IPS-20b (cell line): ENCODE measurements at regions not wholly inside any gene's neighbourhood (a gene's known extent, or its start where the extent isn't known, plus 50 kb on each side); places are given as distances from the start of the nearest gene placed in this dataset.

Experiments
- H3K27ac ChIP-seq: one replicate; pipeline ENCODE4 v1.5.1; 2013; ENCODE audit warnings: low read length
- H3K27me3 ChIP-seq: 2 replicates; pipeline ENCODE4 v1.6.1; 2013; ENCODE audit warnings: mild to moderate bottlenecking, low read length, inconsistent platforms; ENCODE audit not compliant: insufficient read depth
- H3K36me3 ChIP-seq: 2 replicates; pipeline ENCODE4 v1.6.1; 2013; ENCODE audit warnings: low read depth, mild to moderate bottlenecking, inconsistent platforms, low read length, moderate library complexity; ENCODE audit not compliant: insufficient read depth
- H3K4me1 ChIP-seq: 2 replicates; pipeline ENCODE4 v1.6.1; 2013; ENCODE audit warnings: mild to moderate bottlenecking, control low read depth, inconsistent platforms, low read length, moderate library complexity; ENCODE audit not compliant: insufficient read depth
- H3K4me3 ChIP-seq: 2 replicates; pipeline ENCODE4 v1.5.1; 2013; ENCODE audit warnings: mild to moderate bottlenecking, low read length, inconsistent platforms
- H3K9ac ChIP-seq: 2 replicates; pipeline ENCODE4 v1.6.1; 2013; ENCODE audit warnings: low read depth, mild to moderate bottlenecking, inconsistent platforms, low read length, moderate library complexity
- H3K9me3 ChIP-seq: 2 replicates; pipeline ENCODE4 v1.6.1; 2013; ENCODE audit warnings: mild to moderate bottlenecking, low read depth, low read length, inconsistent platforms; ENCODE audit not compliant: insufficient read depth

- H3K9me3 ChIP-seq, result no peaks in the 10 kb centered on the region
- H3K4me3 ChIP-seq, result no peak overlapping the region
- no peak overlapping the region for H3K27ac ChIP-seq
- H3K27me3 ChIP-seq, result no peaks in the 10 kb centered on the region
- H3K36me3 ChIP-seq, result no peaks in the 10 kb centered on the region
- H3K4me1 ChIP-seq, result peaks cover 6% of the 10 kb centered on the region; the same call in 1 of the 2 replicates
- H3K9ac ChIP-seq, result no peak overlapping the region
Observed at GRCh38 chr3:107949394-107949970, 141.3 kb downstream of the CD47 start.

- no peak overlapping the region for H3K9ac ChIP-seq
- no peaks in the 10 kb centered on the region for H3K9me3 ChIP-seq
- H3K27me3 ChIP-seq, result no peaks in the 10 kb centered on the region
- H3K4me3 ChIP-seq, result no peak overlapping the region
- H3K4me1 ChIP-seq, result peaks cover 6% of the 10 kb centered on the region; the same call in 1 of the 2 replicates
- no peaks in the 10 kb centered on the region for H3K36me3 ChIP-seq
- H3K27ac ChIP-seq, result no peak overlapping the region
Observed at GRCh38 chr3:107947203-107947602, 143.6 kb downstream of the CD47 start.

- Histone ChIP-seq H3K27ac (no peak overlapping the region), H3K4me1 (peaks cover 6% of the 10 kb centered on the region; the same call in 1 of the 2 replicates), H3K9me3 (no peaks in the 10 kb centered on the region), H3K4me3 (no peak overlapping the region), H3K9ac (no peak overlapping the region), H3K27me3 (no peaks in the 10 kb centered on the region), H3K36me3 (no peaks in the 10 kb centered on the region)
Observed at GRCh38 chr3:107946700-107947099, 144.1 kb downstream of the CD47 start.

DNA sequence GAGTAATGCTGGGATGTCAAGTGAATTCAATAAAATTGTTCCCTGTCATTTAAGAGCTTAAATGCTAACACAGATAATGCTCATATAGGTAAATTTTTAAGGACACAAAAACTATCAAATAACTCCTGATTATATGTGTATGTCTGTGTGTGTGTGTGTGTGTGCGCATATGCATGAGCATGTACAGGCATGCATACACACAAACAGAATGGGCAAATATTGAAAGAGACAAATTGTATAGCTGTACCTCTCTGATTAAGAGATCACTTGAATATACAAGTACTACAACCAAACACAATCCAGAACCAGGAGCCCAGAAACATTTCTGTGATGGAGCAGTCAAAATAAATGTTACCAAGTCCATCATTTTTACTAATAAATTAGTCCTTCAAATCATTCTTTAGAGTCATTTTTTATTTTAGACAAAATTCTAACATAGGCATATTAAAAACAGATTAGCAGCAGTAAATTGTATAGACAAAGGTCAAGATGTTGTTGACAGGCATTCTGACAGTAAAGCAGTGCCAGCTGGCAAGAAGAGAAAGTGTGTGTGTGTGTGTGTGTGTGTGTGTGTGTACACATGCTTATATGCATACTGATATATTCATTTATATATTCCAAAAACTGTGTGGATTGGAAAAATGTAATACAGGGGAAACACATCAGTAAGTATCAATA, 145.3 kb downstream of the CD47 start:
- Histone ChIP-seq H3K36me3 (no peaks in the 10 kb centered on the region), H3K9ac (no peak overlapping the region), H3K4me3 (no peak overlapping the region), H3K27me3 (no peaks in the 10 kb centered on the region), H3K27ac (no peak overlapping the region), H3K9me3 (no peaks in the 10 kb centered on the region), H3K4me1 (peaks cover 6% of the 10 kb centered on the region; the same call in 1 of the 2 replicates)

DNA sequence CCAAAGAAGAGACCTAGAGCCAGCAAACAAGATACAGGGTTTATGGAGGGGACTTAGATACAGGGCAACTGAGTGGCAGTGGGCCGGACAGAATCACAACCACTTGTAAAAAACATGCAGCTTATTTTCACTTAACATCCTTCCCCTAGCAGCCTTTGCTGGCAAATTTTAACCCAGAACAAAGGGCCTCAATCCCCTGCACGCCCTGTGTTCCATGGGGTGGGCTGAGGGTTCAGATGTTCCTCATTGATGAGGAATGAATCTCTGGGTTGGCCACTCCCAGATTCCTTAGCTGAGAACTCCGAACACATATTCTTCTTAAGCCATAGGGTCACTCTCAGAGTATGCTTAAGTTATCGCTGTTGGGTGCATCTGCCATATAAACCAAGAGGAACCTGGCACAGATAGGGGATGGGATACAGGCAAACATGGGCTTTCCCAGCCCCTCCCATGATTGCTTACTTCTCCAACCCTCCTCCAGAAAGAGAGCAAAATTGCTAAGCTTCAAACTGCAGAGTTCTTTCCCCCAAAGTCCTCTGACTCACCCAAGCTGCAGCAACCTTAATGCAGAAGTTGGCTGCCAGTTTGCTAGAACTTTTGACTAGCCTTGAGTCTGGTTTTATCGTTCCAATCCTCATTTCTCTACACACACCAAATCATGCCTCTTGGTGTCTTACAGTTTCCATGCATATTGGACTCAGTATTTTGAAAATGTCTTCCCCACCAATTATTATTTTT, 146.9 kb downstream of the CD47 start:
- Histone ChIP-seq H3K9ac (no peak overlapping the region), H3K27me3 (no peaks in the 10 kb centered on the region)

GRCh38 chr3:107942951-107943749, 147.7 kb downstream of the CD47 start:
- no peaks in the 10 kb centered on the region for H3K36me3 ChIP-seq
- no peak overlapping the region for H3K27ac ChIP-seq
- H3K4me3 ChIP-seq, result no peak overlapping the region
- H3K9ac ChIP-seq, result no peak overlapping the region
- peaks cover 12% of the 10 kb centered on the region; the same call in 1 of the 2 replicates for H3K4me1 ChIP-seq
- H3K9me3 ChIP-seq, result no peaks in the 10 kb centered on the region
- H3K27me3 ChIP-seq, result no peaks in the 10 kb centered on the region

More for the DNA sequence above, 146.9 kb downstream of the CD47 start:
- H3K9me3 ChIP-seq, result no peaks in the 10 kb centered on the region
- H3K36me3 ChIP-seq, result no peaks in the 10 kb centered on the region
- H3K27ac ChIP-seq, result no peak overlapping the region
- peaks cover 12% of the 10 kb centered on the region; the same call in 1 of the 2 replicates for H3K4me1 ChIP-seq
- no peak overlapping the region for H3K4me3 ChIP-seq

GRCh38 chr3:107942244-107942643, 148.6 kb downstream of the CD47 start:
- Histone ChIP-seq H3K36me3 (no peaks in the 10 kb centered on the region), H3K4me3 (no peak overlapping the region), H3K27ac (no peak overlapping the region), H3K9me3 (no peaks in the 10 kb centered on the region), H3K27me3 (no peaks in the 10 kb centered on the region), H3K9ac (no peak overlapping the region), H3K4me1 (peaks cover 12% of the 10 kb centered on the region; the same call in 1 of the 2 replicates)

- Histone ChIP-seq H3K4me3 (no peak overlapping the region), H3K9ac (no peak overlapping the region), H3K9me3 (no peaks in the 10 kb centered on the region), H3K27ac (no peak overlapping the region), H3K36me3 (no peaks in the 10 kb centered on the region), H3K27me3 (no peaks in the 10 kb centered on the region), H3K4me1 (peaks cover 8% of the 10 kb centered on the region; the same call in 1 of the 2 replicates)
Observed at GRCh38 chr3:107939691-107940442, 151.0 kb downstream of the CD47 start.

- H3K27me3 ChIP-seq, result no peaks in the 10 kb centered on the region
- no peaks in the 10 kb centered on the region for H3K9me3 ChIP-seq
- no peak overlapping the region for H3K27ac ChIP-seq
- H3K9ac ChIP-seq, result no peak overlapping the region
- H3K4me3 ChIP-seq, result no peak overlapping the region
- H3K4me1 ChIP-seq, result 0 out of 2 replicates have a peak, but pooled peaks cover 6% of the 10 kb centered on the region
- H3K36me3 ChIP-seq, result no peaks in the 10 kb centered on the region
Observed at GRCh38 chr3:107938143-107938542, 152.7 kb downstream of the CD47 start.

- Histone ChIP-seq H3K27me3 (0 out of 2 replicates have a peak, but pooled peaks cover 2% of the 10 kb centered on the region), H3K27ac (no peak overlapping the region), H3K4me3 (no peak overlapping the region), H3K36me3 (no peaks in the 10 kb centered on the region), H3K9me3 (no peaks in the 10 kb centered on the region), H3K9ac (no peak overlapping the region), H3K4me1 (0 out of 2 replicates have a peak, but pooled peaks cover under 1% of the 10 kb centered on the region)
Observed at GRCh38 chr3:107934808-107935207, 156.0 kb downstream of the CD47 start.

GRCh38 chr3:107933450-107933849, 157.4 kb downstream of the CD47 start:
- no peak overlapping the region for H3K4me3 ChIP-seq
- no peaks in the 10 kb centered on the region for H3K36me3 ChIP-seq
- H3K27ac ChIP-seq, result no peak overlapping the region
- peaks cover 13% of the 10 kb centered on the region for H3K27me3 ChIP-seq
- H3K9ac ChIP-seq, result no peak overlapping the region
- H3K4me1 ChIP-seq, result no peaks in the 10 kb centered on the region
- H3K9me3 ChIP-seq, result no peaks in the 10 kb centered on the region
